Uterus (tissue), 3 donors: ENCODE measurements at regions not wholly inside any gene's neighbourhood (a gene's known extent, or its start where the extent isn't known, plus 50 kb on each side); places are given as distances from the start of the nearest gene placed in this dataset.

Experiments used
- DNase-seq, 2 donors: peaks; one replicate each; pipeline ENCODE4 v3.0.0-alpha.2; 2019 to 2020
- H3K27ac ChIP-seq, 2 donors: fragments of 200-600 bp; sonication (generic); 1 replicate in 1 of 2; 2 replicates in 1 of 2; pipeline ENCODE4 v1.5.1; 2016 to 2018
- H3K27me3 ChIP-seq, 2 donors: fragments of 200-600 bp; sonication (generic); one replicate each; pipeline ENCODE4 v1.5.1; 2018 to 2019; ENCODE audit warnings: control low read depth in 1 of 2
- H3K36me3 ChIP-seq, 2 donors: fragments of 200-600 bp; sonication (generic); one replicate each; pipeline ENCODE4 v1.5.1; 2019; ENCODE audit warnings: control low read depth in 1 of 2
- H3K4me1 ChIP-seq, 2 donors: fragments of 200-600 bp; sonication (generic); one replicate each; pipeline ENCODE4 v1.5.1; 2018 to 2019; ENCODE audit warnings: control low read depth in 1 of 2
- H3K4me3 ChIP-seq, 2 donors: fragments of 200-600 bp; sonication (generic); 1 replicate in 1 of 2; 2 replicates in 1 of 2; pipeline ENCODE4 v1.5.1; 2018 to 2019; ENCODE audit warnings: mild to moderate bottlenecking in 1 of 2
- H3K9me3 ChIP-seq, 2 donors: fragments of 200-600 bp; sonication (generic); one replicate each; pipeline ENCODE4 v1.5.1; 2019; ENCODE audit warnings: control low read depth in 1 of 2
- POLR2A ChIP-seq, 2 donors: fragments of 450-650 bp; IDR thresholded peaks; one replicate each; pipeline ENCODE4 v1.6.1; 2016; ENCODE audit warnings: antibody characterized with exemption in 2 of 2, mild to moderate bottlenecking in 1 of 2, moderate library complexity in 1 of 2
- intact Hi-C: fragments of 100-400 bp; cut with DNase I; formaldehyde crosslinking; loops from one replicate; pipeline ENCODE4 v1.15.1; 2023; ENCODE audit warnings: low total_unique reads
- TF ChIP-seq, protein P1 (sequence below), 4 experiments: fragments of 200-600 bp in 2 of 4; fragments of 450-650 bp in 2 of 4; sonication (generic) in 2 of 4; IDR thresholded peaks; one replicate each; pipeline ENCODE4 v1.5.1; 2016 to 2019; ENCODE audit warnings: antibody characterized with exemption in 4 of 4, mild to moderate bottlenecking in 2 of 4, moderate library complexity in 1 of 4
- donor health status: DM: yes; HTN: yes; CAD: no.

GRCh38 chr13:111013196-111013595 lies 98.3 kb upstream of the ANKRD10 start:
- no peak for TF ChIP-seq POLR2A (IDR thresholded peaks at IDR 0.05)
- TF ChIP-seq, protein P1, sequence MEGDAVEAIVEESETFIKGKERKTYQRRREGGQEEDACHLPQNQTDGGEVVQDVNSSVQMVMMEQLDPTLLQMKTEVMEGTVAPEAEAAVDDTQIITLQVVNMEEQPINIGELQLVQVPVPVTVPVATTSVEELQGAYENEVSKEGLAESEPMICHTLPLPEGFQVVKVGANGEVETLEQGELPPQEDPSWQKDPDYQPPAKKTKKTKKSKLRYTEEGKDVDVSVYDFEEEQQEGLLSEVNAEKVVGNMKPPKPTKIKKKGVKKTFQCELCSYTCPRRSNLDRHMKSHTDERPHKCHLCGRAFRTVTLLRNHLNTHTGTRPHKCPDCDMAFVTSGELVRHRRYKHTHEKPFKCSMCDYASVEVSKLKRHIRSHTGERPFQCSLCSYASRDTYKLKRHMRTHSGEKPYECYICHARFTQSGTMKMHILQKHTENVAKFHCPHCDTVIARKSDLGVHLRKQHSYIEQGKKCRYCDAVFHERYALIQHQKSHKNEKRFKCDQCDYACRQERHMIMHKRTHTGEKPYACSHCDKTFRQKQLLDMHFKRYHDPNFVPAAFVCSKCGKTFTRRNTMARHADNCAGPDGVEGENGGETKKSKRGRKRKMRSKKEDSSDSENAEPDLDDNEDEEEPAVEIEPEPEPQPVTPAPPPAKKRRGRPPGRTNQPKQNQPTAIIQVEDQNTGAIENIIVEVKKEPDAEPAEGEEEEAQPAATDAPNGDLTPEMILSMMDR (IDR thresholded peaks at IDR 0.05) = no peak
- intact Hi-C loops = no loop called here
- H3K36me3 ChIP-seq = no peaks in the 10 kb centered on the region
- no peak overlapping the region for H3K4me3 ChIP-seq
- DNase-seq = no peak
- no peaks in the 10 kb centered on the region for H3K27me3 ChIP-seq
- H3K4me1 ChIP-seq = no peaks in the 10 kb centered on the region
- no peak overlapping the region for H3K27ac ChIP-seq
- no peaks in the 10 kb centered on the region for H3K9me3 ChIP-seq

GRCh38 chr13:111011899-111012298 lies 97.0 kb upstream of the ANKRD10 start:
- Histone ChIP-seq H3K4me1 (peaks cover 2 to 6% of the 10 kb centered on the region in 2 donors), H3K4me3 (no peak overlapping the region), H3K9me3 (no peaks in the 10 kb centered on the region), H3K36me3 (no peaks in the 10 kb centered on the region), H3K27me3 (no peaks in the 10 kb centered on the region), H3K27ac (no peak overlapping the region)
- no peak for DNase-seq
- TF ChIP-seq, protein P1 (IDR thresholded peaks at IDR 0.05) = no peak
- intact Hi-C loops = no loop called here

DNA sequence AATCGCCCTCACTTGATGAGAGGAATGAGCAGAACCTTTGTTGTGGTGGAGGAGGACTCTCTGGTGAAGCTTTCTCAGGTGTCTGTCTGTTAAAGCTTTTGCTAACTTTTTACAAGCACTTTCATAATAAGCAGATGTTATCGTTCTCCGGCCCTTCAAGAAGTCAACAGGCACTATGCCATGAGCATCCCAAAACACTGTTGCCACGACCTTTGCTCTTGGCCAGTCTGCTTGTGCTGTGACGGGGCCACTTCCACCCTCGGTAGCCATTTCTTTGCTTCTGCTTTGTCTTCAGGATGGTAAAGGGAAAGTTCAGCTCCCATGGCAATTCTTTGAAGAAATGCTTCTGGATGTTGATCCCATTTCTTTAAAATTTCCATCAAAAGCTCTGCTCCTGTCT lies 93.5 kb upstream of the ANKRD10 start:
- intact Hi-C loops = no loop called here
- TF ChIP-seq POLR2A (IDR thresholded peaks at IDR 0.05) = no peak
- TF ChIP-seq, protein P1 (IDR thresholded peaks at IDR 0.05) = no peak

GRCh38 chr13:111007209-111007608 lies 92.3 kb upstream of the ANKRD10 start:
- TF ChIP-seq, protein P1 (IDR thresholded peaks at IDR 0.05) = no peak
- no peak for TF ChIP-seq POLR2A (IDR thresholded peaks at IDR 0.05)
- no peaks in the 10 kb centered on the region for H3K36me3 ChIP-seq
- H3K4me1 ChIP-seq = peaks cover 6 to 7% of the 10 kb centered on the region in 2 donors
- no peak overlapping the region for H3K4me3 ChIP-seq
- H3K27ac ChIP-seq = peak overlapping the region; percentile 84 to 96
- intact Hi-C loops = no loop called here
- H3K27me3 ChIP-seq = no peaks in the 10 kb centered on the region
- H3K9me3 ChIP-seq = no peaks in the 10 kb centered on the region
- DNase-seq = no peak

More for the DNA sequence above, 93.5 kb upstream of the ANKRD10 start:
- no peaks in the 10 kb centered on the region for H3K27me3 ChIP-seq
- no peaks in the 10 kb centered on the region for H3K9me3 ChIP-seq
- no peak for DNase-seq
- H3K36me3 ChIP-seq = no peaks in the 10 kb centered on the region
- H3K27ac ChIP-seq = no peak overlapping the region
- H3K4me1 ChIP-seq = peaks cover 6 to 7% of the 10 kb centered on the region in 2 donors
- no peak overlapping the region for H3K4me3 ChIP-seq

DNA sequence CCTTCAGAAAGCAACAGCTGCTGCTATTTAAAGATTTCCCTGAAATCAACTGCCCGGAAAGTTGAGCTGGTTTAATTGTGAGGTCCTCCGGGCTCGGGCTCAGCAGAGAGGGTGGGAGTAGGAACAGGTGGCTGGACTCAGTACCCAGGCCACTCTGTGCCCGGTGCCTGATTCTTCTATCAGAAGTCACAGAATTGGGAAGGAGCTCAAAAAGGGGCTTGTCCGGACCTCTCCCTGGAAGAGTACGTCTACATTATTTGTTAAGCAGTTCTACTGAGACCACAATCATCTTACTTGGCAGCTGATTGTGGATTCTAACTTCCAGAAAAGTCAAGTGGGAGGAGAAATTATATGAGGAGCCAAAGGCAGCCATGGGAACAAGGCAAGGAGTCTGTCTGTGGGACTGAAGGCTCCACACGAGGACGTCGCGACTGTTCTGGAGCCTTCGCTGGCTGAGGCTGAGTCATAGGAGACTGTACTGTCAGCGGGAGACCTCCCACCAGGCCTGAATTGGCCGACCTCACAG lies 91.7 kb upstream of the ANKRD10 start:
- H3K27ac ChIP-seq = peak overlapping the region; percentile 84 to 96
- H3K36me3 ChIP-seq = no peaks in the 10 kb centered on the region
- intact Hi-C loops = no loop called here
- no peaks in the 10 kb centered on the region for H3K27me3 ChIP-seq
- TF ChIP-seq, protein P1 (IDR thresholded peaks at IDR 0.05) = no peak
- no peak for TF ChIP-seq POLR2A (IDR thresholded peaks at IDR 0.05)
- H3K4me1 ChIP-seq = peaks cover 6 to 7% of the 10 kb centered on the region in 2 donors
- no peaks in the 10 kb centered on the region for H3K9me3 ChIP-seq
- peak; percentile 80 to 82 for DNase-seq
- peak overlapping the region in 1 of 2 donors; percentile 4 for H3K4me3 ChIP-seq
